ENCODE measurements at regions not wholly inside any gene's neighbourhood (a gene's known extent, or its start where the extent isn't known, plus 50 kb on each side); places are given as distances from the start of the nearest gene placed in this dataset.

DNA sequence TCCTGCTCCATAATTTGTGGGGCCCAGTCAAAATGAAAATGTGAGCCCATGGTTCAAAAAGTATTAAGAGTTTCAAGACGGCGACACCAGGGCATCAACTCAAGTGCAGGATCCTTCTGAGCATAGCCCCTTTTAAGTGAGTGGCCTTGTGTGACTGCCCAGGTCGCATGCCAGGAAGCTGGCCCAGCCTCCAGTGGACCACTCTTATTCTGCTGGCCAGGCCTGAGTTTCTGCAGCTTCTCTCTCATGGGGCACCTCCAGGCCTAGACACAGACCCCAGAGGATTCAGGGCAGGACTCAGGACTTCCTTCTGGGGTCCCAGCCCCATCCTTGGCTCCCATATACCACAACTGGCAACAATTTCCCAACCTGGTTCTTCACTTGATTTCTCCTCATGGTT, 83.5 kb upstream of the HAAO start:
- ChIA-PET CTCF (interaction anchor here (0.7 kb wide), 1 partner anchor 1647 kb away, joined by 3 read pairs; no protein-coding TSS in a partner anchor), POLR2A (ENCODE audit: low non-redundant PET) (no interaction called here)
- TF ChIP-seq, protein P1, sequence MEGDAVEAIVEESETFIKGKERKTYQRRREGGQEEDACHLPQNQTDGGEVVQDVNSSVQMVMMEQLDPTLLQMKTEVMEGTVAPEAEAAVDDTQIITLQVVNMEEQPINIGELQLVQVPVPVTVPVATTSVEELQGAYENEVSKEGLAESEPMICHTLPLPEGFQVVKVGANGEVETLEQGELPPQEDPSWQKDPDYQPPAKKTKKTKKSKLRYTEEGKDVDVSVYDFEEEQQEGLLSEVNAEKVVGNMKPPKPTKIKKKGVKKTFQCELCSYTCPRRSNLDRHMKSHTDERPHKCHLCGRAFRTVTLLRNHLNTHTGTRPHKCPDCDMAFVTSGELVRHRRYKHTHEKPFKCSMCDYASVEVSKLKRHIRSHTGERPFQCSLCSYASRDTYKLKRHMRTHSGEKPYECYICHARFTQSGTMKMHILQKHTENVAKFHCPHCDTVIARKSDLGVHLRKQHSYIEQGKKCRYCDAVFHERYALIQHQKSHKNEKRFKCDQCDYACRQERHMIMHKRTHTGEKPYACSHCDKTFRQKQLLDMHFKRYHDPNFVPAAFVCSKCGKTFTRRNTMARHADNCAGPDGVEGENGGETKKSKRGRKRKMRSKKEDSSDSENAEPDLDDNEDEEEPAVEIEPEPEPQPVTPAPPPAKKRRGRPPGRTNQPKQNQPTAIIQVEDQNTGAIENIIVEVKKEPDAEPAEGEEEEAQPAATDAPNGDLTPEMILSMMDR (conservative IDR thresholded peaks at IDR 0.05; ENCODE audit: low read depth): no peak

DNA sequence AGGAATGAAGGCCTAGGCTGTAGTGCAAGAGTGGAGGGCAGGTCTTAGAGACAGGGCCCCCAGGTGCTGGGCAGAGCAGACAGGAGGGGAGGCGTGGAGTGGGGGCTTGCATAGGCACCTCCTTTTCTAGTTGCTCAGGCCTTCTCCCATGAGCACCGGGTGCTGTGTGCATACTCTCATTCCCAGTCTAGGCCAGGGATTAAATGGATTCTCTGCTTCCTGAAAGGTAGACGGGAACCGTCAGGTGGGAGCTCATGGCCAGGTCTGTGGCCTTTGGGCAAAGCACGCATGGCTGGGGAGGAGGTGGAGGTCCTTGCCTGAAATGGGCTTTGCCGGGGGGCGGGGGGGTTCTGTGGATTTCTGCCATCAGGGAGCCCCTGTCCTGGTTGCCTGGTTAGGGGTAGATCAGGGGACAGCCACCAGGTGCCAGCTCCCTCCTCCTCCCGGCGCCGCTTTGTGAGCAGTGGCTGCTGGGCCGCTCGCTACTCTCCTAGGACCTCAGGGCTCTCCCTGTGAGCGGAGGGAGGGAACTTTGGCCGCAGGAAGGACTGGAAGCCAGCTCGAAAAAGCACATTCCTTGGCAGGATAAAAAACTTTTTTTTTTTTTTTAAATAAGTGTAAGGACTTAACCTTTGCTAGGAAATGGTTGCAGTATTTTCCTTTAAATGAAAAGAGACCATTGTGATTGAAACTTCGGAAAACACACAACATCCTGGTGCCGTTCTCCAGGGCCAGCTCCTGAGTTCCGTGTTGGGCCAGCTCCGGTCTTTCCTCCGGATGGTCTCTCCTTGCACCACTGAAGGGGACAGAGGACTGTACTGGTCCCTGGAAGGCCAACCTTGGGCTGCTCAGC, 82.8 kb upstream of the HAAO start:
- TF ChIP-seq, protein P1 (conservative IDR thresholded peaks at IDR 0.05; ENCODE audit: low read depth): no peak
- POLR2A ChIA-PET (ENCODE audit: low non-redundant PET): no interaction called here
- CTCF ChIA-PET: interaction anchor here (0.6 to 0.7 kb wide), 4 partner anchors 19 to 1646 kb away, joined by 3 to 4 read pairs (median 4); no protein-coding TSS in a partner anchor
- no peak overlapping the region for H3K27ac ChIP-seq
- no peak for DNase-seq (ENCODE audit: low spot score)

More for the DNA sequence above, 83.5 kb upstream of the HAAO start:
- DNase-seq (ENCODE audit: low spot score): no peak
- H3K27ac ChIP-seq: no peak overlapping the region

DNA sequence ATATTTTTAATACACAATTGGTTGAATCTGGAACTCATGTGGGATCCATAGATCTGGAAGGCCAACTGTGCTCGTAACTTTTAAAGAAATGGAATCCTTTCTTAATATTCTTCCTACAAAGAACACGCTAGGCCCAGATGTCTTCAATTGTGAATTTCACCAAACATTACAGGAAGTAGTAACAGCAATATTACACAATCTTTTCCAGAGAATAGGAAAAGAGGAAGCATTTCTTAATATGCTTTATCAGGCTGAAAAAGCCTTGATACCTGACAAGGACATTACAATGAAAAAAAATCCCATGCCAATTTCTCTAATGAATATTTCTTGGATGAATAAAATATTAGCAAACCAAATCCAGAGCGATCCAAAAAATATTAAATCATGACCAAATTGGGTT, 80.3 kb upstream of the HAAO start:
- ChIA-PET CTCF (interaction anchor here (1.4 kb wide), 1 partner anchor 13 kb away, joined by 4 read pairs; no protein-coding TSS in a partner anchor), POLR2A (ENCODE audit: low non-redundant PET) (no interaction called here)
- no peak overlapping the region for H3K27ac ChIP-seq
- TF ChIP-seq, protein P1 (conservative IDR thresholded peaks at IDR 0.05; ENCODE audit: low read depth): no peak
- DNase-seq (ENCODE audit: low spot score): no peak

DNA sequence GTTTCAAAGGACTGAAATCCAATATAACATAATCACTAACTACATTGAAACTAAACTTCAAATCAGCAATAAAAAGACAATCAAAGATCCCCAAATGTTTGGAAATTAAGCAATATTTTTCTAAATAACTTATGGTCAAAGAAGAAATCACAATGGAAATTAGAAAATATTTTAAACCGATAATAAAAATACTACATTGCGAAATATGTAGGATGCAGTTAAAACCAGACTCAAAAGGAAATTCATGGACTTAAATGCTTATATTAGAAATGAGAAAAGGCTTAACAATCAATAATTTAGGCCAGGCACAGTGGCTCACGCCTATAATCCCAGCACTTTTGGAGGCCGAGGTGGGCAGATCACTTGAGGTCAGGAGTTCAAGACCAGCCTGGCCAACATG, 79.0 kb upstream of the HAAO start:
- POLR2A ChIA-PET (ENCODE audit: low non-redundant PET): no interaction called here
- TF ChIP-seq, protein P1 (conservative IDR thresholded peaks at IDR 0.05; ENCODE audit: low read depth): no peak
- no peak for DNase-seq (ENCODE audit: low spot score)
- H3K27ac ChIP-seq: no peak overlapping the region
- CTCF ChIA-PET: no interaction called here

DNA sequence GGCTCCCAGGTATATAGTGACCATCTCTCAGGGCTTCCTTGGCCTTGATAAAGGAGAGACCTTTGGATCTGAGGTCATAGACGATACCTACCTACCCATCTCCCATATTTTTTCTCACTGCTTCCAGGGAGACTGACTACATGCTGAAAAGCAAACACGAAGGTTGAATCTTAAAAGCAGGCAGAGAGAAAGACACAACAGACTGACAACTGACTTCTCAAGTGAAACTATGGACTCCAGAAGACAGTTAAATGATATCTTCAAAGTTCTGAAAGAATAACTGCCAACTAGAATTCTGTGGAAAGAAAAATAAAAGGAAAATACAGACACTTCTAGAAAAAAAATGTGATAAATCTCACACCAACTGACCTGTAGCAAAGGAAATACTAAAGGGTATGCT, 76.5 kb upstream of the HAAO start:
- no peak for DNase-seq (ENCODE audit: low spot score)
- ChIA-PET CTCF (no interaction called here), POLR2A (ENCODE audit: low non-redundant PET) (no interaction called here)
- no peak overlapping the region for H3K27ac ChIP-seq
- TF ChIP-seq, protein P1 (conservative IDR thresholded peaks at IDR 0.05; ENCODE audit: low read depth): no peak

DNA sequence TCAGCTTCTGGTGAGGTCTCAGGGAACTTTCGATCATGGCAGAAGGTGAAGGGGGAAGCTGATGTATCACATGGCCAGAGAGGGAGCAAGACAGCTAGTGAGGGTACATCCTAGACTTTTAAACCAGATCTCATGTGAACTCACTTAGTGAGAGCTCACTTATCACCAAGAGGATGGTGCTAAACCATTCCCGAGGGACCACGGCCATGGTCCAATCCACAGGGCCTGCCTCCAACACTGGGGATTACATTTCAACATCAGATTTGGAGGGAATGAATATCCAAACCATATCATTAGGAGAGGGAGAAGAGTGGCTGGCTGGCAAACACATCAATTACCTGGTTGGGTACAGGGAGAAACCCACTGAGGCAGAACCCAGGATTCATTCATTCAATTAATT, 75.7 kb upstream of the HAAO start:
- CTCF ChIA-PET: no interaction called here
- POLR2A ChIA-PET (ENCODE audit: low non-redundant PET): no interaction called here
- no peak for DNase-seq (ENCODE audit: low spot score)
- TF ChIP-seq, protein P1 (conservative IDR thresholded peaks at IDR 0.05; ENCODE audit: low read depth): no peak
- H3K27ac ChIP-seq: peak overlapping the region; percentile 76

Measured in RWPE1 (cell line).